H1 (cell line): ENCODE measurements at regions not wholly inside any gene's neighbourhood (a gene's known extent, or its start where the extent isn't known, plus 50 kb on each side); places are given as distances from the start of the nearest gene placed in this dataset.

Experiments
- CTCF ChIA-PET: fragments of 300-600 bp; sonication (Branson Sonifier 250); formaldehyde crosslinking; loops from one replicate; lab custom pipeline; 2021; ENCODE audit not compliant: partially characterized antibody; lab: Charles Lee
- POLR2A ChIA-PET: fragments of 300-600 bp; sonication (Branson Sonifier 250); formaldehyde crosslinking; loops from one replicate; lab custom pipeline; 2021; ENCODE audit warnings: inconsistent platforms; ENCODE audit not compliant: partially characterized antibody; lab: Charles Lee
- DNase-seq, 2 experiments: peaks; one replicate each; pipeline versions ENCODE4 v3.0.0 to v3.0.0-alpha.2; 2010 to 2022; ENCODE audit warnings: low spot score in 2 of 2, low read depth in 1 of 2, mixed read lengths in 1 of 2
- FAIRE-seq: peaks from 2 replicates; lab custom pipeline; 2011; peaks lifted over from hg19 to GRCh38; lab: Jason Lieb, UNC
- H2AFZ ChIP-seq: 2 replicates; pipeline ENCODE4 v1.8.1; 2012; ENCODE audit warnings: low read length, inconsistent platforms
- H2AK5ac ChIP-seq: 2 replicates; pipeline ENCODE4 v1.6.1; 2013; ENCODE audit warnings: low read depth, low read length
- H2BK120ac ChIP-seq: replicated peaks from 2 replicates; pipeline ENCODE3; 2013; ENCODE audit warnings: low read depth, low read length, inconsistent platforms
- H2BK12ac ChIP-seq: 2 replicates; pipeline ENCODE4 v1.6.1; 2013; ENCODE audit warnings: low read depth, low read length
- H2BK15ac ChIP-seq: 2 replicates; pipeline ENCODE4 v1.6.1; 2013; ENCODE audit warnings: low read length
- H2BK20ac ChIP-seq: 2 replicates; pipeline ENCODE4 v1.6.1; 2013; ENCODE audit warnings: low read length
- H2BK5ac ChIP-seq: 2 replicates; pipeline ENCODE4 v1.6.1; 2013; ENCODE audit warnings: low read depth, low read length
- H3K14ac ChIP-seq: 2 replicates; pipeline ENCODE4 v1.6.1; 2013; ENCODE audit warnings: inconsistent platforms; ENCODE audit not compliant: insufficient read length
- H3K18ac ChIP-seq: 2 replicates; pipeline ENCODE4 v1.6.1; 2013; ENCODE audit warnings: low read length; ENCODE audit errors: extremely low read depth
- H3K23ac ChIP-seq: 2 replicates; pipeline ENCODE4 v1.6.1; 2013; ENCODE audit warnings: inconsistent platforms; ENCODE audit not compliant: insufficient read length
- H3K23me2 ChIP-seq: 2 replicates; pipeline ENCODE4 v1.6.1; 2013; ENCODE audit warnings: low read depth, low read length
- H3K27ac ChIP-seq: 2 replicates; pipeline ENCODE4 v1.6.1; 2011; ENCODE audit warnings: low read depth, low read length, inconsistent platforms
- H3K27me3 ChIP-seq, 4 experiments: replicated peaks in 1 of 4; 1 replicate in 1 of 4; 2 replicates in 3 of 4; pipeline versions ENCODE4 v1.6.1 to v1.8.1; 2011 to 2013; ENCODE audit warnings: low read length in 3 of 4, mild to moderate bottlenecking in 3 of 4, inconsistent platforms in 2 of 4, mixed read lengths in 2 of 4, moderate library complexity in 1 of 4; ENCODE audit not compliant: control insufficient read depth in 3 of 4, insufficient read depth in 3 of 4; ENCODE audit errors: extremely low read depth in 1 of 4
- H3K36me3 ChIP-seq, 4 experiments: 2 replicates each; pipeline versions ENCODE4 v1.6.1 to v1.8.1; 2011 to 2013; ENCODE audit warnings: mild to moderate bottlenecking in 4 of 4, low read length in 3 of 4, moderate library complexity in 2 of 4, control low read depth in 1 of 4, inconsistent platforms in 1 of 4; ENCODE audit not compliant: insufficient read depth in 4 of 4, control insufficient read depth in 2 of 4
- H3K4ac ChIP-seq: replicated peaks from 2 replicates; pipeline ENCODE3; 2013; ENCODE audit warnings: low read length, low read depth, mixed read lengths, inconsistent platforms; ENCODE audit not compliant: insufficient read length
- H3K4me1 ChIP-seq, 4 experiments: replicated peaks in 1 of 4; 1 replicate in 1 of 4; 2 replicates in 3 of 4; pipeline versions ENCODE4 v1.6.1 to v1.8.1; 2011 to 2013; ENCODE audit warnings: low read length in 3 of 4, inconsistent platforms in 2 of 4, mixed read lengths in 1 of 4; ENCODE audit not compliant: insufficient read depth in 4 of 4, control insufficient read depth in 3 of 4
- H3K4me2 ChIP-seq, 2 experiments: 2 replicates each; pipeline versions ENCODE4 v1.6.1 to v1.8.1; 2011 to 2013; ENCODE audit warnings: low read depth in 2 of 2, low read length in 2 of 2, control low read depth in 1 of 2, inconsistent platforms in 1 of 2, mild to moderate bottlenecking in 1 of 2; ENCODE audit not compliant: insufficient read depth in 1 of 2
- H3K4me3 ChIP-seq, 4 experiments: fragments of 200-600, 300-600 bp in 1 of 4; sonication (generic), shearing (Covaris generic), sonication (Bioruptor Twin) in 1 of 4; 2 replicates each; pipeline versions ENCODE4 v1.5.1 to v1.8.1; 2011 to 2016; ENCODE audit warnings: low read length in 4 of 4, low read depth in 3 of 4, control low read depth in 2 of 4, inconsistent platforms in 2 of 4, mild to moderate bottlenecking in 2 of 4, mixed read lengths in 1 of 4, moderate library complexity in 1 of 4; ENCODE audit not compliant: insufficient read depth in 2 of 4; ENCODE audit errors: extremely low read depth in 1 of 4
- H3K56ac ChIP-seq: replicated peaks from 2 replicates; pipeline ENCODE3; 2013; ENCODE audit warnings: low read depth, mild to moderate bottlenecking, mixed read lengths, low read length, inconsistent platforms; ENCODE audit not compliant: insufficient read length
- H3K79me1 ChIP-seq: 2 replicates; pipeline ENCODE4 v1.6.1; 2013; ENCODE audit warnings: low read depth, low read length, control low read depth
- H3K79me2 ChIP-seq, 2 experiments: 2 replicates each; pipeline versions ENCODE4 v1.6.1 to v1.8.1; 2012 to 2013; ENCODE audit warnings: low read length in 2 of 2, mild to moderate bottlenecking in 2 of 2, inconsistent platforms in 1 of 2; ENCODE audit not compliant: insufficient read depth in 2 of 2, control insufficient read depth in 1 of 2
- H3K9ac ChIP-seq, 4 experiments: replicated peaks in 1 of 4; 1 replicate in 1 of 4; 2 replicates in 3 of 4; pipeline versions ENCODE4 v1.6.1 to v1.8.1; 2011 to 2013; ENCODE audit warnings: low read depth in 3 of 4, low read length in 3 of 4, control low read depth in 2 of 4, mild to moderate bottlenecking in 2 of 4, moderate library complexity in 2 of 4, inconsistent platforms in 1 of 4; ENCODE audit errors: extremely low read depth in 1 of 4
- H3K9me3 ChIP-seq, 2 experiments: 2 replicates each; pipeline versions ENCODE4 v1.6.1 to v1.8.1; 2012 to 2013; ENCODE audit warnings: mild to moderate bottlenecking in 2 of 2, moderate library complexity in 2 of 2, control low read depth in 1 of 2, inconsistent platforms in 1 of 2, low read depth in 1 of 2, low read length in 1 of 2, mixed read lengths in 1 of 2; ENCODE audit not compliant: insufficient read depth in 2 of 2
- H4K20me1 ChIP-seq, 2 experiments: replicated peaks in 1 of 2; 2 replicates each; pipeline versions ENCODE3 to v1.8.1; 2011 to 2013; ENCODE audit warnings: inconsistent platforms in 2 of 2, low read length in 2 of 2, mild to moderate bottlenecking in 1 of 2; ENCODE audit not compliant: insufficient read depth in 2 of 2, control insufficient read depth in 1 of 2
- H4K5ac ChIP-seq: 2 replicates; pipeline ENCODE4 v1.6.1; 2013; ENCODE audit warnings: low read length, low read depth, mixed read lengths, inconsistent platforms; ENCODE audit not compliant: insufficient read length
- H4K8ac ChIP-seq: 2 replicates; pipeline ENCODE4 v1.8.0; 2013; ENCODE audit warnings: mild to moderate bottlenecking, moderate library complexity, low read length, inconsistent platforms; ENCODE audit not compliant: insufficient read depth; ENCODE audit errors: extremely low read depth
- H4K91ac ChIP-seq: replicated peaks from 2 replicates; pipeline ENCODE3; 2013; ENCODE audit warnings: low read length, mixed read lengths, inconsistent platforms; ENCODE audit not compliant: insufficient read length
- CHD2 ChIP-seq: IDR thresholded peaks from 2 replicates; pipeline ENCODE4 v1.6.1; 2012; ENCODE audit warnings: low read length, improper control_type of control experiment
- KDM1A ChIP-seq: fragments of 200-600, 300-600 bp; sonication (generic); IDR thresholded peaks from 2 replicates; pipeline ENCODE4 v1.7.1; 2016; ENCODE audit warnings: mild to moderate bottlenecking, low read length, borderline replicate concordance
- NRF1 ChIP-seq: IDR thresholded peaks from 2 replicates; pipeline ENCODE4 v1.6.1; 2011; ENCODE audit warnings: mild to moderate bottlenecking, low read depth, low read length, improper control_type of control experiment
- RFX5 ChIP-seq: IDR thresholded peaks from 2 replicates; pipeline ENCODE4 v1.6.1; 2011; ENCODE audit warnings: low read depth, low read length, improper control_type of control experiment, borderline replicate concordance
- SRF ChIP-seq: IDR thresholded peaks from 2 replicates; pipeline ENCODE4 v1.6.1; 2011; ENCODE audit warnings: mild to moderate bottlenecking, low read depth, low read length, moderate library complexity
- TBP ChIP-seq: IDR thresholded peaks from 2 replicates; pipeline ENCODE4 v1.6.1; 2011; ENCODE audit warnings: low read depth, low read length, improper control_type of control experiment
- WGBS, 2 experiments: shearing (Covaris generic) in 1 of 2; methylation state at CpG; one replicate each; pipeline versions ENCODE4 v1.1.6 to v1.1.7; 2013 to 2015; ENCODE audit warnings: low lambda C conversion rate in 2 of 2, mixed read lengths in 2 of 2, inconsistent platforms in 1 of 2, low coverage in 1 of 2, missing lambda C conversion rate in 1 of 2; ENCODE audit not compliant: insufficient replicate concordance in 2 of 2, insufficient coverage in 1 of 2, insufficient read length in 1 of 2; ENCODE audit errors: extremely low coverage in 1 of 2, missing lambda C conversion rate in 1 of 2; 5-methylcytosine and 5-hydroxymethylcytosine counted together

- H4K8ac ChIP-seq = no peak overlapping the region
- no peak overlapping the region for H2AK5ac ChIP-seq
- H3K56ac ChIP-seq = no peak overlapping the region
- no peak for TF ChIP-seq CHD2
- no peak for TF ChIP-seq RFX5
- no peak for TF ChIP-seq KDM1A
- no peak for TF ChIP-seq TBP
- TF ChIP-seq SRF = no peak
- TF ChIP-seq NRF1 = no peak
- no peak overlapping the region for H3K4ac ChIP-seq
- H3K9me3 ChIP-seq = no peaks in the 10 kb centered on the region
- ChIA-PET CTCF (no interaction called here), POLR2A (no interaction called here)
- no peak overlapping the region for H2BK120ac ChIP-seq
- H3K23me2 ChIP-seq = no peaks in the 10 kb centered on the region; the same call in 1 of the 2 replicates
- H3K4me1 ChIP-seq = peaks cover 0 to 2% (median 0%) of the 10 kb centered on the region in 4 experiments; a peak in 1 of 7 replicates
- no peak overlapping the region for H4K91ac ChIP-seq
- no peak for DNase-seq
- no peak overlapping the region for H4K5ac ChIP-seq
- no peaks in the 10 kb centered on the region for H4K20me1 ChIP-seq
- no peaks in the 10 kb centered on the region for H3K36me3 ChIP-seq
- no peaks in the 10 kb centered on the region for H3K79me1 ChIP-seq
- H2BK5ac ChIP-seq = no peak overlapping the region
- no peaks in the 10 kb centered on the region for H3K79me2 ChIP-seq
- H3K18ac ChIP-seq = no peak overlapping the region
- no peak overlapping the region for H3K4me3 ChIP-seq
- no peak for FAIRE-seq
- no peak overlapping the region for H2BK20ac ChIP-seq
- H2BK15ac ChIP-seq = no peak overlapping the region
- no peak overlapping the region for H2AFZ ChIP-seq
- H3K27me3 ChIP-seq = no peaks in the 10 kb centered on the region
- no peak overlapping the region for H3K14ac ChIP-seq
- 95% methylated on average over 13 of the region's 13 CpGs; no CpG with 5 or more reads in 1 of the 2 experiments for WGBS, 2 experiments
- H3K27ac ChIP-seq = no peak overlapping the region
- H2BK12ac ChIP-seq = no peak overlapping the region
- no peak overlapping the region for H3K4me2 ChIP-seq
- no peak overlapping the region for H3K23ac ChIP-seq
- no peak overlapping the region for H3K9ac ChIP-seq
Measured at GRCh38 chr22:49412236-49412635, 415.4 kb downstream of the BRD1 start.
